IPS-15b (cell line): ENCODE measurements at regions not wholly inside any gene's neighbourhood (a gene's known extent, or its start where the extent isn't known, plus 50 kb on each side); places are given as distances from the start of the nearest gene placed in this dataset.

ENCODE experiments used
- H3K27me3 ChIP-seq: one replicate; pipeline ENCODE4 v1.6.1; 2013; ENCODE audit warnings: low read length; ENCODE audit not compliant: control insufficient read depth, insufficient read depth
- H3K36me3 ChIP-seq: one replicate; pipeline ENCODE4 v1.6.1; 2013; ENCODE audit warnings: low read length; ENCODE audit not compliant: control insufficient read depth, insufficient read depth
- H3K4me1 ChIP-seq: one replicate; pipeline ENCODE4 v1.6.1; 2013; ENCODE audit warnings: mild to moderate bottlenecking, low read length; ENCODE audit not compliant: control insufficient read depth, insufficient read depth
- H3K4me3 ChIP-seq: one replicate; pipeline ENCODE4 v1.5.1; 2013; ENCODE audit warnings: low read depth, low read length
- H3K9ac ChIP-seq: one replicate; pipeline ENCODE4 v1.6.1; 2013; ENCODE audit warnings: low read depth, mild to moderate bottlenecking, low read length
- H3K9me3 ChIP-seq: one replicate; pipeline ENCODE4 v1.6.1; 2013; ENCODE audit warnings: mild to moderate bottlenecking, low read length; ENCODE audit not compliant: control insufficient read depth, insufficient read depth

DNA sequence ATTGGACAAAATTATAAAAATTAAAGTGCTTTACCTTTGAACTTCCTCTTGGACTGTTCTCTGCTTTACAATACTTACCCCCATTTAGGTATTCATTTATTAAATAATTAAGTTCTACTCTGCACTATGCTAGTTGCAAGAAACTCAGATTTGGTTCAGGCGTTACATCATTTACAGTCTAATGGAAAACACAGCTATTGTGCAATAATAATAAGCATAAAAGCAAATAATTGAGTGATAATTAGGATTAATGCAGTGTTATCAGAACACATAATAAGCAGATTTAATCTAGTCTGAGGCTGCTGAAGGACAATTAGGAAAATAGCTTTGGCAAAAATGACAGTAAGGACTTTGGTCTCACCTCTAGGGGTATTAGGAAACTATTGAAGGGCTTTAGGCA lies 493.2 kb upstream of the ADARB2 start:
- H3K36me3 ChIP-seq, result no peaks in the 10 kb centered on the region
- no peak overlapping the region for H3K9ac ChIP-seq
- H3K4me1 ChIP-seq, result no peaks in the 10 kb centered on the region
- H3K9me3 ChIP-seq, result no peaks in the 10 kb centered on the region
- H3K4me3 ChIP-seq, result no peak overlapping the region
- H3K27me3 ChIP-seq, result no peaks in the 10 kb centered on the region

DNA sequence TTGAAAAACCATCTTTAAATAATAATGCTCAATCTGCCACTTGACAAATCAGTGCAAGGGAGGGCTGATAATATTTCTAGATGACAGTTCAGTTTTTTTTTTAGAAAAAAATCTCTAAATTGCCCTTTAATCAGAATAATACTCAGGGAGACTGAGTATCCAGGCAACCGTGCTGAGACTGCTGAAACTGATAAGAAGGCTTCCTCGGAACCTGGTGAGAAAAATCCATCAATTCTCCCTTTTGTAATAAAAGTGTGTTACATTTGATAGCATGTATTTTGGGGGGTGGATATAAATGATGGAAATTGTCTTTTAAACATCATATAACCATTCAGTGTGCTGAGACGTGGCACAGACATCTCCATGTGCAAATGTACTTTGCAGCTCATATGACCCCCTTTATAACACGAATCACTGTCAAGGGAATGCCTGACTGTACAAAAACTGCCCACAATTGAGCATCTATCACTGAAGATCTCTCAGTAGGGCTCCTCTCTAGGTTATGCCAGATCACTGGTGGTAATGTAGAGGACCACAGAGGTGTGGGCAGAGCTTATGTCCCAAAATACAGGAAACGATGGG lies 491.1 kb upstream of the ADARB2 start:
- no peaks in the 10 kb centered on the region for H3K27me3 ChIP-seq
- no peak overlapping the region for H3K4me3 ChIP-seq
- no peak overlapping the region for H3K9ac ChIP-seq
- no peaks in the 10 kb centered on the region for H3K4me1 ChIP-seq
- no peaks in the 10 kb centered on the region for H3K9me3 ChIP-seq
- no peaks in the 10 kb centered on the region for H3K36me3 ChIP-seq

DNA sequence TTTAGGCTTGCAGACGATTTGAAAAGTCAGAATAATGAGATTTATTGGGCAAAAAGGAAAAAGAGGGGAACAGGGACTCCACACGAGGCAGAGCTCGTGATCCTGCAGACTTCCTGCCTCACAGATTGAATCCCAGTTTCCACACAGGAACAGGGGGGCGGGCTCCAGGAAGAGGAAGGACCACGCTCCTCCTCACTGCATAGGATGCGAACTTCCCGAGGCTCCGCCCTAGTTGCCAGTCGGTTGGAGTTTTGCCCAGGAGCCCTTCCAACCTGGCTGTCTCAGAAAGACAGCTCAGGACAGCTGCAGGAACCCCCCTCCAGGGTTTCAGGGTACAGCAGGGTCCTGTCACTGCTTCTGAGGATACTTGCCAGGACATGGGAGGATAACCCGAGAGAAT lies 488.3 kb upstream of the ADARB2 start:
- H3K4me3 ChIP-seq, result no peak overlapping the region
- H3K27me3 ChIP-seq, result no peaks in the 10 kb centered on the region
- H3K36me3 ChIP-seq, result no peaks in the 10 kb centered on the region
- no peaks in the 10 kb centered on the region for H3K4me1 ChIP-seq
- H3K9me3 ChIP-seq, result no peaks in the 10 kb centered on the region
- H3K9ac ChIP-seq, result no peak overlapping the region

DNA sequence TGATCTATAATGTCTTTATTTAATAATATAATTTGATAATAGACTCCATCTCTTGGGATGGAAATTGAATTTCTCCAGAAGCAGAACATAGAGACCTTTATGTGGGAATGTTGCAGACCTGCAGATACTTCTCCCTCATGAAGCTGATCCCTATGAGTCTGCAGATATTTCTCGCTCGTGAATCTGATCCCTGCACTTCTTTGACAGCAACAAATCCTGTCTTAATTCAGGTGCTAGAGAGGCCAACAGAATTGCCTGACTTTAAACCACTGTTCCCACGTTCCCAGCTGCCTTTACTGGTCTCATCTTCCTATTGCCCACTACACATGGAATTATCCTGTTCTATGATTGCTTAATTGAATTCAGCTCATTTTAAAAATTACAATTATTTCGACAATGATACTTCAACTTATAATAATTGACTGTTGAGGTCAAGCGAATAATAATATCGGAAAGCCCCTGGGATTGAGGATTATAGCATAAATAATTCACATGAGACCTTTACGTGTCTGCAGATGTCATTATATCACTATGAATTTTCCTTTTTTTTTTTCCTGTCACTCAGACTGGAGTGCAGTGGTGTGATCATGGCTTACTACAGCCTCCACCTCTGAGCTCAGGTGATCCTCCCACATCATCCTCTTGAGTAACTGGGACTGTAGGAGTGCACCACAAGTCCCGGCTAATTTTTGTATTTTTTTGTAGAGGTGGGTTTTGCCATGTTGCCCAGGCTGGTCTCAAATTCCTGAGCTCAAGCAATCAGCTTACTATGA lies 486.4 kb upstream of the ADARB2 start:
- no peaks in the 10 kb centered on the region for H3K4me1 ChIP-seq
- no peaks in the 10 kb centered on the region for H3K9me3 ChIP-seq
- no peak overlapping the region for H3K4me3 ChIP-seq
- no peaks in the 10 kb centered on the region for H3K36me3 ChIP-seq
- no peaks in the 10 kb centered on the region for H3K27me3 ChIP-seq
- no peak overlapping the region for H3K9ac ChIP-seq

DNA sequence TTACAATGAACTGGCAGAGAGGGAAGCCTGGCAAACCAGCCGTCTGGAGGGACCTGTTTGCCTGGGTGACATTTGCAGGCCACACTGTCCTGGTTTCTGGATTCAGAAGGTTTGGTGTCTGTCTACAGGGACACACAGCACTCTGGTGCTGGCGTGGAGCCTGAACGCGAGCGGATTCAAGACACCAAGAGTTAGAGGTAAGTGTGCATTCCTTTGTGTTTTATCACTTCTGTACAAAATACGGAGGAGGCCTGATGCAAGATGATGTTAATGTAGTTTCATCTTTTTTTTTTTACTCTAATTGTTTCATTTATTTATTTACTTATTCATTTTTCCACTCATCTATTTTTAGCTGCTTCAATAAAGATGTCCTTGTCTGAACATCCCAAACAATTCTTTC lies 485.3 kb upstream of the ADARB2 start:
- no peaks in the 10 kb centered on the region for H3K27me3 ChIP-seq
- no peak overlapping the region for H3K9ac ChIP-seq
- no peaks in the 10 kb centered on the region for H3K4me1 ChIP-seq
- H3K9me3 ChIP-seq, result no peaks in the 10 kb centered on the region
- H3K4me3 ChIP-seq, result no peak overlapping the region
- H3K36me3 ChIP-seq, result no peaks in the 10 kb centered on the region

DNA sequence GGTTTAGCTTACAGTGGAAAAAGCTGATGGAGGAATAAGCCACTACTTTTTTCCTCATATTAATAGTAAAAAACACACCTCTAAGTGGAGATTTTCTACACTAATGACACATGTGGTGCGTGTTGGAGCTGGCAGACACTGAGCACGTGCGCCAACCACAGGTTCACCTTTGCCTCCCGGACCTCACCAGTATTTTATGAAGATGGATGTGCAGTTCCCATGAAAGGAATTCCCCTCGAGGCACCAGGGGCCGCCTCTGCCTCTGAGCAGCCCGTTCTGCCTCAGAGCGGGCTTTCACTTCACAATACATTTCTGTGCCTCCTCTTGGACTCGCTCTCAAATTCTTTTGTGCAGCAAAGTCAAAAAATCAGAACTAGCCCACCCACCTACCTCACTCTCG lies 477.5 kb upstream of the ADARB2 start:
- H3K4me3 ChIP-seq, result no peak overlapping the region
- no peaks in the 10 kb centered on the region for H3K9me3 ChIP-seq
- no peaks in the 10 kb centered on the region for H3K27me3 ChIP-seq
- H3K9ac ChIP-seq, result no peak overlapping the region
- H3K4me1 ChIP-seq, result no peaks in the 10 kb centered on the region
- no peaks in the 10 kb centered on the region for H3K36me3 ChIP-seq

DNA sequence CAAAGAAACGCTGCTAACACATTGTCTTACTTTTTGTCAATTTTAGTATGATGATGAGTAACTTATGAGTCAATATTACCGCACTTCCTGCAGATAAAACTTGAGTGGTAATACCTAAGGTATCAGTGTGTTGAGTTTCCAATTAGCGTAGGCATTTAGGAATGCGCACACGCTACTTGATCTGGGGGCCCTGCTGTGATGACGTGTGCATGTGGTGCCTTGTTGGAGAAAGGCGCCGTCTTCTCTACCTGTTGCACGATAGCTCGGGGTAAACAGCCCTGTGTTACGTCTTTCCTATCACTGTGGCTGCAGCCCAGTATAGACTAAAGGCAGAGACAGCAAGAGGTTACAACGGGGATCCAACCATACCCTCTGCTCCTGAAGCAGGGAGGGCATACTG lies 476.8 kb upstream of the ADARB2 start:
- no peak overlapping the region for H3K4me3 ChIP-seq
- H3K27me3 ChIP-seq, result no peaks in the 10 kb centered on the region
- no peaks in the 10 kb centered on the region for H3K9me3 ChIP-seq
- H3K9ac ChIP-seq, result no peak overlapping the region
- no peaks in the 10 kb centered on the region for H3K4me1 ChIP-seq
- H3K36me3 ChIP-seq, result no peaks in the 10 kb centered on the region

DNA sequence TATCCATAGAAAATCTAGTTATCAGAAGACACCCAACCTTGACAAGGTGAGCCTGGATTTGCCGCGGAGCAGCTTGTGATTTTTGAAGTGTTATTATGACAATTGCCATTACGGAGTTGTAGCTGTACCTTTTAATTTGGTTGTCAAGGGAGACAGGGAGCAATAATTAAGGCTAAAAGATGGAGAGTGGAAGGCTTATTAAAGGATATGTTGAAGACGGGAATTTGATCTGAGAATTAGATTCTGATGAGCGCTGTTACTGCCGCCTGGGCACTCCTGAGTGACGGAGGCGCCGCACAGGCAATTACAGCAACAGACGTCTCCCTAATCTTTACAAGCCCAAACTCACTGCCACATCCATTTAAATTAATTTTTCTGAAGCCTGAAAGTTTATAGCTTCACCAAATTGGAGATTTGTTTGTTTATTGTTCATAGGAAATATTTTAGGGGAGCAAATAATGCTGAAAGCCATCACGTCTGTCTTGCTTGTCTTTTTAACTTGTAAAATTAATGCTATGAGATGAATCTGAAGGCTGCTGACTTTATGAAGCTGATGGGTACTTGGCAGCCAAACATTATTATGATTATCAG lies 475.0 kb upstream of the ADARB2 start:
- Histone ChIP-seq H3K27me3 (no peaks in the 10 kb centered on the region), H3K9me3 (no peaks in the 10 kb centered on the region), H3K4me3 (no peak overlapping the region), H3K36me3 (no peaks in the 10 kb centered on the region), H3K9ac (no peak overlapping the region), H3K4me1 (no peaks in the 10 kb centered on the region)

DNA sequence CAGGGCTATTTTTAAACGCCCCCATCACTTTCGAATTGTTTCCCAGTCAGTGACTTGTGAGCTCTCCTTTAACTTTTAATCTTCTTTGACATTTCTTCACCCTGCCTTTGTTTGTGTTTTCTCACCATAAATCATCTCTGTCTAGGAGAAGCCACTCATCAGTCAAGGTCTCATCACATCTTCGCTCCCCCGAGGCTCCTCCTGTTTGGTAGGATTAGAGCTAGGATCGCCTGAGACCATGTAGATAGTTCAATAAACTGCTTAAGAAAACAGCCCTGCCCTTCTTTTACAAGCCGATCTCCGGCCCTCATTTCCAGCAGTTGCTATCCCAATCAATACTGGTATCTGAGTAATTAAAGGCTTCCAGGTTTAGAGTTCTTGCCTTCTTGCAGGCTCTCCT lies 472.8 kb upstream of the ADARB2 start:
- H3K36me3 ChIP-seq, result no peaks in the 10 kb centered on the region
- H3K4me1 ChIP-seq, result no peaks in the 10 kb centered on the region
- no peak overlapping the region for H3K4me3 ChIP-seq
- H3K27me3 ChIP-seq, result no peaks in the 10 kb centered on the region
- H3K9ac ChIP-seq, result no peak overlapping the region
- H3K9me3 ChIP-seq, result no peaks in the 10 kb centered on the region

DNA sequence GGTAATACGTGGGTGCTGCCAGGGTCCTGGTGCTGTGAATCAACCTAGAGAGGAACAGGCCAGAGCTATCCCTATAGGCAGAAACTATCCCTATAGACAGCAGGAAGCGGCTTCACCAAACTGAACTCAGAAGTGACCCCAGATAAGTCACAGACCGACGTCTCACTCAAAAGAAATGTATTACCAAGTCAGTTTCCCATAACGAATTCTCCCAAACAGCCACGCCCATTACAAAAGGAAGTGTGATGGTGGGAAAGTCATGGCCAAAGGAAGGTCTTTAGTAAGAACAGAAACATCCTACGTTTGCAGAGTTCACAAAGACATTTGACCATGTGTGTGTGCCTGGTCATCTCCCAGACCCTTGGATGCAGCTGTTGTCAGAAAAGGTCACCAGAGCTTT lies 470.8 kb upstream of the ADARB2 start:
- H3K27me3 ChIP-seq, result no peaks in the 10 kb centered on the region
- H3K9me3 ChIP-seq, result no peaks in the 10 kb centered on the region
- H3K9ac ChIP-seq, result no peak overlapping the region
- H3K4me1 ChIP-seq, result no peaks in the 10 kb centered on the region
- no peaks in the 10 kb centered on the region for H3K36me3 ChIP-seq
- H3K4me3 ChIP-seq, result no peak overlapping the region

DNA sequence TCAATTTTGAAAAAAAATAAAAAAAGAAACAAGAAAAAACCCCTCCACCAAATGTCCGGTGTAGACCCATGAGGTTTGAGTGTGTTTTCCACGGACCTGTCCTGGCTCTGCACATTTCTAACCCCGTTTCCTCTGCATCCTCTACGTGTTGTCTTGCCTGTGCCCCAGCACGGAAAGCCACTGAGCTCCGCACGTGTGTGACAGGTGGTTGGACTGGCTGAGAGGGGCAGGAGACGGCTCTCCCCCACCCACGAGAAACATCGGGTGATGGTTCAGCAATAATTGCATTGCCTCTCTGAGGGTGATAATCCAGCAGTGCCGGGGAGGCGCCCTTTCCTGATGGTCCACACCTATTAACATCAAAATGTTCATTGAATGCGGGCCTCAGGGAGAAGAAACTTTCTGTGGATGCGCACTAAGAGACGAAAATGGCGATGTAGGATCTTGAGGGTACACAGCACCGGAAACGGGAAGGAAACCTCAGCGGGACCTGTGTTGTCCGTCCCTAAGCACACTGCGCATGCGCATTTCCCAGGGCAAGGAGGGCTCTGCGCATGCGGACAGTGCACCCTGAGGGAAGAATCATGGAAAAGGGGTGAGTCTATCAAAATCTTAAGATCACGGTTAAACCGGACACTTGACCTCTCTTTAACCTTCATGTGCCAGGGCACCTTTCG lies 470.1 kb upstream of the ADARB2 start:
- no peaks in the 10 kb centered on the region for H3K36me3 ChIP-seq
- peaks cover 6% of the 10 kb centered on the region for H3K4me1 ChIP-seq
- no peak overlapping the region for H3K9ac ChIP-seq
- H3K9me3 ChIP-seq, result no peaks in the 10 kb centered on the region
- H3K27me3 ChIP-seq, result no peaks in the 10 kb centered on the region
- no peak overlapping the region for H3K4me3 ChIP-seq

DNA sequence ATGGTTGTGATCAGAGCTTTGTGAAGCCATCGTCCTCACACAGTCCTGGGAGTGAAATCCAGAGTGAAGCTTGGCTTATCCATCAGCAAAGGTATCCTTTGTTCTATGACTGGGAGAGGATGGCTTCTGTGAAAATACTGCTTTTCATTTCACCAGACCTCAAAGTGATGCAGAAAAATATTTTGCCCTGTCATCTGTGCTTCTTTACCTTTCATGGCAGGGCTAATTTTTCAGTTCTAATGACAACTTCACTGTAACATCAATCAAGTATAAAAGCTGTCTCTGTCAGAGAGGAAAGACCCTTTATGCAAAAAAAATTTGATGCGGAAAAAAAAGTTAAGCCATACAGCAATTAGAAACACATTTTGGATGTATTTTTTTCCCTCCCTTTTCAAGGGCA lies 468.1 kb upstream of the ADARB2 start:
- H3K27me3 ChIP-seq, result no peaks in the 10 kb centered on the region
- H3K36me3 ChIP-seq, result no peaks in the 10 kb centered on the region

More for the DNA sequence above, 468.1 kb upstream of the ADARB2 start:
- no peaks in the 10 kb centered on the region for H3K9me3 ChIP-seq
- H3K4me3 ChIP-seq, result no peak overlapping the region
- H3K4me1 ChIP-seq, result peaks cover 17% of the 10 kb centered on the region
- H3K9ac ChIP-seq, result no peak overlapping the region
